Astrocyte of the cerebellum (primary cell): ENCODE measurements at regions not wholly inside any gene's neighbourhood (a gene's known extent, or its start where the extent isn't known, plus 50 kb on each side); places are given as distances from the start of the nearest gene placed in this dataset.

Experiments
- DNase-seq: peaks from one replicate; pipeline ENCODE4 v3.0.0-alpha.2; 2011; ENCODE audit warnings: low read depth
- H3K4me3 ChIP-seq: 2 replicates; pipeline ENCODE4 v1.5.1; 2011; ENCODE audit warnings: mild to moderate bottlenecking, low read depth, low read length, moderate library complexity
- CTCF ChIP-seq: IDR thresholded peaks from 2 replicates; pipeline ENCODE4 v1.5.1; 2012; ENCODE audit warnings: low read length, low read depth, moderate library complexity, mild to moderate bottlenecking; ENCODE audit errors: missing control alignments
- in situ Hi-C: cut with HindIII; loops from 2 replicates; pipeline ENCODE4 v1.10.0; 2017; ENCODE audit warnings: low sequenced_read_pairs

DNA sequence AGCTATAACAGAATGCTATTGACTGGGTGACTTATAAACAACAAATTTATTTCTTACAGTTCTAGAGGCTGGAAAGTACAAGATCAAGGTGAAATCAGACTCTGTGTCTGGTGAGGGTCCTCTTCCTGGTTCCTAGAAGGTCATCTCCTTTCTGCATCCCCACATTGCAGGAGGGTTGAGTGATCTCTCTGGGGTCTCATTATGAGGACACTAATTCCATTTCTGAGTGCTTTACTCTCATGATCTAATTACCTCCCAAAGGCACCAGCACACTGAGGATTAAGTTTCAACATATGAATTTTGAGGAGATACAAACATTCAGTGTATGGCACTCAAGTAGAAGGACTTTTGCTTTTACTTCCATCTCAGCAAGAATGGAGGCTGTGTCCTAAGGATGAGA, 534.1 kb upstream of the KCNMB2 start:
- no peak for TF ChIP-seq CTCF
- in situ Hi-C loops: no loop called here
- no peak overlapping the region for H3K4me3 ChIP-seq
- no peak for DNase-seq

GRCh38 chr3:178003756-178004155, 532.5 kb upstream of the KCNMB2 start:
- no peak overlapping the region for H3K4me3 ChIP-seq
- in situ Hi-C loops: no loop called here
- DNase-seq: no peak
- no peak for TF ChIP-seq CTCF

- TF ChIP-seq CTCF: no peak
- no peak overlapping the region for H3K4me3 ChIP-seq
- in situ Hi-C loops: no loop called here
- no peak for DNase-seq
Observed at GRCh38 chr3:178005961-178006360, 530.3 kb upstream of the KCNMB2 start.

DNA sequence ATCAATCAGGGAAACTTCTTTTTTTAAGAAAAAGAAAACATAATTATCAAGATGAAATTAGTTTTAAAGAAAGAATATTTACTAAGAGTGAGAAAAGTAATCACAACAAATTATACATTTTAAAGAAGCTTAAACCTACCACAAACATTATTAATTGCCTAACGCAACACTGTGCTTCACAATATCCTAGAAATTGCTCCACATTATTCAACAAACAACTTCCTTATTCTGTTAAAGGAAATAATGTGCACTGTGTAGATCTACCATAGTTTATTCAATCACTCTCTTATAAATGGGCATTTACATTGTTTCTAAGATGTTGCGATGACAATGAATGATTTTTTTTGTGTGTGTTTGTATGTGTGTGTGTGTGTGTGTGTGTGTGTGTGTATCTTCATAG, 525.9 kb upstream of the KCNMB2 start:
- H3K4me3 ChIP-seq: no peak overlapping the region
- no peak for DNase-seq
- TF ChIP-seq CTCF: no peak
- in situ Hi-C loops: no loop called here

GRCh38 chr3:178019645-178020044, 516.6 kb upstream of the KCNMB2 start:
- H3K4me3 ChIP-seq: no peak overlapping the region
- TF ChIP-seq CTCF: no peak
- no peak for DNase-seq
- in situ Hi-C loops: no loop called here

GRCh38 chr3:178022599-178022998, 513.6 kb upstream of the KCNMB2 start:
- no peak overlapping the region for H3K4me3 ChIP-seq
- in situ Hi-C loops: no loop called here
- no peak for TF ChIP-seq CTCF
- no peak for DNase-seq

DNA sequence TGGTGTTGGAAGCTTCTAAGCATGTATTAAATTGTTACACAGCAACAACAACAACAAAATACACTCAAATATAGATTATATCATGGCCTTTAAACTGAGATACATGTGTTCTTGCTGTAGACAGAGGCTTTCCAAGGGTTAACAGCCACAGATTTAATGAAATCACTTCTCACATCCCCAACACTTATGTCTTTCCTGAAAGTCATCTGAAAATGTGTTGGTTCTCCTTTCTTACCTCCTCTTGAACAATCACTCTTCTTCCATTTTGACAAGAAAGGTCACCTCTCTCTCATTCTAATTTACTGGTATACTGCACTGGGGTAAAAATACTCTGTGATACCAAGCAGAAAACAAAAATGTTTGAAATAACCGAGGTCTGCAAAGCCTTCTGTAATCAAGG, 507.3 kb upstream of the KCNMB2 start:
- DNase-seq: no peak
- TF ChIP-seq CTCF: no peak
- no peak overlapping the region for H3K4me3 ChIP-seq
- in situ Hi-C loops: no loop called here
